Esophagus muscularis mucosa (tissue), 4 donors: ENCODE measurements at regions not wholly inside any gene's neighbourhood (a gene's known extent, or its start where the extent isn't known, plus 50 kb on each side); places are given as distances from the start of the nearest gene placed in this dataset.

ENCODE experiments used
- DNase-seq: peaks from one replicate; pipeline ENCODE4 v3.0.0-alpha.2; 2017; ENCODE audit errors: extremely low spot score
- H3K27ac ChIP-seq, 4 donors: fragments of 200-600 bp; sonication (generic); replicated peaks in 1 of 4; 1 replicate in 3 of 4; 2 replicates in 1 of 4; pipeline ENCODE4 v1.5.1; 2016 to 2019; ENCODE audit warnings: mild to moderate bottlenecking in 1 of 4
- H3K27me3 ChIP-seq, 4 donors: fragments of 200-600 bp; sonication (generic); one replicate each; pipeline versions ENCODE4 v1.5.1 to v1.6.0; 2016 to 2019
- H3K36me3 ChIP-seq, 4 donors: fragments of 200-600 bp; sonication (generic); one replicate each; pipeline ENCODE4 v1.5.1; 2016 to 2019
- H3K4me1 ChIP-seq, 4 donors: fragments of 200-600 bp; sonication (generic); one replicate each; pipeline ENCODE4 v1.5.1; 2016 to 2019
- H3K4me3 ChIP-seq, 4 donors: fragments of 200-600 bp; sonication (generic); 1 replicate in 2 of 4; 2 replicates in 2 of 4; pipeline ENCODE4 v1.5.1; 2016 to 2019; ENCODE audit warnings: mild to moderate bottlenecking in 4 of 4, moderate library complexity in 1 of 4
- H3K9me3 ChIP-seq, 4 donors: fragments of 200-600 bp; sonication (generic); 1 replicate in 3 of 4; 2 replicates in 1 of 4; pipeline ENCODE4 v1.5.1; 2016 to 2019
- CTCF ChIP-seq, 3 experiments: fragments of 200-600 bp in 2 of 3; fragments of 450-650 bp in 1 of 3; sonication (generic) in 2 of 3; IDR thresholded peaks; one replicate each; pipeline ENCODE4 v1.5.1; 2017 to 2019; ENCODE audit warnings: antibody characterized with exemption in 3 of 3, mild to moderate bottlenecking in 2 of 3, moderate library complexity in 1 of 3
- EP300 ChIP-seq: sonication (generic); formaldehyde crosslinking; IDR thresholded peaks from one replicate; pipeline ENCODE4 v1.6.1; 2017; ENCODE audit warnings: antibody characterized with exemption
- POLR2A ChIP-seq: fragments of 450-650 bp; IDR thresholded peaks from one replicate; pipeline ENCODE4 v1.6.1; 2017; ENCODE audit warnings: antibody characterized with exemption, moderate library complexity, mild to moderate bottlenecking, low read depth
- POLR2AphosphoS5 ChIP-seq, 2 donors: sonication (generic); formaldehyde crosslinking; IDR thresholded peaks; one replicate each; pipeline ENCODE4 v1.6.1; 2017; ENCODE audit warnings: antibody characterized with exemption in 2 of 2
- WGBS: methylation state at CpG from one replicate; pipeline ENCODE4 v1.1.5; 2018; 5-methylcytosine and 5-hydroxymethylcytosine counted together
- intact Hi-C: fragments of 100-400 bp; cut with DNase I; formaldehyde crosslinking; loops from one replicate; pipeline ENCODE4 v1.15.1; 2023

GRCh38 chr7:79691074-79691473 lies 237.6 kb upstream of the MAGI2 start:
- intact Hi-C loops = no loop called here
- no peak for DNase-seq
- Histone ChIP-seq H3K27me3 (no peaks in the 10 kb centered on the region), H3K9me3 (no peaks in the 10 kb centered on the region), H3K36me3 (no peaks in the 10 kb centered on the region), H3K4me3 (no peak overlapping the region), H3K4me1 (no peaks in the 10 kb centered on the region), H3K27ac (no peak overlapping the region)
- TF ChIP-seq CTCF (IDR thresholded peaks at IDR 0.05) (no peak), EP300 (no peak), POLR2AphosphoS5 (IDR thresholded peaks at IDR 0.05) (no peak)
- WGBS = 78% methylated on average over 2 of the region's 2 CpGs

- peaks cover 0 to 7% (median 0%) of the 10 kb centered on the region in 4 donors for H3K9me3 ChIP-seq
- WGBS = 59% methylated on average over 2 of the region's 2 CpGs
- no peak for TF ChIP-seq CTCF (IDR thresholded peaks at IDR 0.05)
- no peak for TF ChIP-seq EP300
- no peak for TF ChIP-seq POLR2AphosphoS5 (IDR thresholded peaks at IDR 0.05)
- TF ChIP-seq POLR2A = no peak
- H3K27me3 ChIP-seq = no peaks in the 10 kb centered on the region
- H3K36me3 ChIP-seq = no peaks in the 10 kb centered on the region
- intact Hi-C loops = no loop called here
- DNase-seq = no peak
- no peak overlapping the region for H3K27ac ChIP-seq
- H3K4me1 ChIP-seq = no peaks in the 10 kb centered on the region
- no peak overlapping the region for H3K4me3 ChIP-seq
Measured at GRCh38 chr7:79684384-79684783, 230.9 kb upstream of the MAGI2 start.

GRCh38 chr7:79683916-79684315 lies 230.4 kb upstream of the MAGI2 start:
- Histone ChIP-seq H3K9me3 (peaks cover 0 to 7% (median 0%) of the 10 kb centered on the region in 4 donors), H3K4me3 (no peak overlapping the region), H3K27ac (no peak overlapping the region), H3K4me1 (no peaks in the 10 kb centered on the region), H3K27me3 (no peaks in the 10 kb centered on the region), H3K36me3 (no peaks in the 10 kb centered on the region)
- TF ChIP-seq EP300 = no peak
- no peak for TF ChIP-seq POLR2AphosphoS5 (IDR thresholded peaks at IDR 0.05)
- no peak for TF ChIP-seq CTCF (IDR thresholded peaks at IDR 0.05)
- TF ChIP-seq POLR2A = no peak
- DNase-seq = no peak
- intact Hi-C loops = no loop called here
- 89% methylated on average over 1 of the region's 1 CpG for WGBS

- intact Hi-C loops = no loop called here
- Histone ChIP-seq H3K4me1 (no peaks in the 10 kb centered on the region), H3K36me3 (no peaks in the 10 kb centered on the region), H3K27me3 (no peaks in the 10 kb centered on the region), H3K27ac (no peak overlapping the region), H3K4me3 (no peak overlapping the region), H3K9me3 (peaks cover 0 to 7% (median 0%) of the 10 kb centered on the region in 4 donors)
- 78% methylated on average over 3 of the region's 3 CpGs for WGBS
- TF ChIP-seq POLR2AphosphoS5 (IDR thresholded peaks at IDR 0.05) (no peak), CTCF (IDR thresholded peaks at IDR 0.05) (no peak), EP300 (no peak), POLR2A (no peak)
- no peak for DNase-seq
Measured at GRCh38 chr7:79683185-79683890, 229.9 kb upstream of the MAGI2 start.

- no peaks in the 10 kb centered on the region for H3K36me3 ChIP-seq
- TF ChIP-seq CTCF (IDR thresholded peaks at IDR 0.05) (no peak), POLR2AphosphoS5 (IDR thresholded peaks at IDR 0.05) (no peak), POLR2A (no peak), EP300 (no peak)
- intact Hi-C loops = no loop called here
- H3K27me3 ChIP-seq = no peaks in the 10 kb centered on the region
- peaks cover 0 to 7% (median 0%) of the 10 kb centered on the region in 4 donors for H3K9me3 ChIP-seq
- DNase-seq = no peak
- WGBS = 87% methylated on average over 8 of the region's 8 CpGs
- H3K4me3 ChIP-seq = no peak overlapping the region
- H3K27ac ChIP-seq = no peak overlapping the region
- H3K4me1 ChIP-seq = no peaks in the 10 kb centered on the region
Measured at GRCh38 chr7:79681454-79681853, 228.0 kb upstream of the MAGI2 start.
